Kidney (tissue), 13 donors: ENCODE measurements at regions not wholly inside any gene's neighbourhood (a gene's known extent, or its start where the extent isn't known, plus 50 kb on each side); places are given as distances from the start of the nearest gene placed in this dataset.

Experiments
- DNase-seq, 5 donors: peaks; one replicate each; pipeline ENCODE4 v3.0.0-alpha.2; 2013 to 2020
- FAIRE-seq: peaks from 2 replicates; lab custom pipeline; 2012; peaks lifted over from hg19 to GRCh38; lab: Jason Lieb, UNC
- H3K27ac ChIP-seq, 2 donors: one replicate each; pipeline ENCODE4 v1.7.0; 2013; ENCODE audit warnings: low read depth in 2 of 2, low read length in 2 of 2, inconsistent platforms in 1 of 2
- H3K27me3 ChIP-seq: one replicate; pipeline ENCODE4 v1.7.1; 2013; ENCODE audit warnings: low read length, inconsistent platforms; ENCODE audit not compliant: control insufficient read depth, insufficient read depth
- H3K36me3 ChIP-seq, 3 donors: one replicate each; pipeline versions ENCODE4 v1.7.0 to v1.7.1; 2013; ENCODE audit warnings: low read length in 3 of 3, control low read depth in 1 of 3, inconsistent platforms in 1 of 3; ENCODE audit not compliant: insufficient read depth in 3 of 3, control insufficient read depth in 2 of 3
- H3K4me1 ChIP-seq, 3 donors: one replicate each; pipeline versions ENCODE4 v1.7.0 to v1.7.1; 2013; ENCODE audit warnings: low read length in 3 of 3, inconsistent platforms in 1 of 3, low read depth in 1 of 3; ENCODE audit not compliant: control insufficient read depth in 2 of 3, insufficient read depth in 2 of 3
- H3K4me3 ChIP-seq, 3 donors: one replicate each; pipeline versions ENCODE4 v1.7.0 to v1.8.1; 2013; ENCODE audit warnings: low read length in 3 of 3, control low read depth in 1 of 3, inconsistent platforms in 1 of 3
- H3K9ac ChIP-seq, 3 donors: one replicate each; pipeline versions ENCODE4 v1.7.0 to v1.7.1; 2013; ENCODE audit warnings: low read length in 3 of 3, control low read depth in 1 of 3, inconsistent platforms in 1 of 3
- H3K9me3 ChIP-seq, 3 donors: one replicate each; pipeline versions ENCODE4 v1.7.0 to v1.7.1; 2013; ENCODE audit warnings: low read length in 3 of 3, control low read depth in 1 of 3, inconsistent platforms in 1 of 3; ENCODE audit not compliant: control insufficient read depth in 2 of 3, insufficient read depth in 1 of 3
- CTCF ChIP-seq: IDR thresholded peaks from 3 replicates; pipeline ENCODE4 v1.5.1; 2012; ENCODE audit warnings: mild to moderate bottlenecking, moderate library complexity, borderline replicate concordance; ENCODE audit not compliant: insufficient read depth; ENCODE audit errors: extremely low read depth
- intact Hi-C: fragments of 100-400 bp; cut with DNase I; formaldehyde crosslinking; loops from one replicate; pipeline ENCODE4 v1.11.1; 2022
- donor health status: control.
- donor health status: control.
- donor health status: control.
- donor health status: control.
- donor health status: control.
- donor health status: DM: yes; HTN: yes; CAD: no.
- donor health status: Normal renal cell carcinoma (clear cell type).

- H3K36me3 ChIP-seq = no peaks in the 10 kb centered on the region
- no peaks in the 10 kb centered on the region for H3K27me3 ChIP-seq
- no peaks in the 10 kb centered on the region for H3K4me1 ChIP-seq
- H3K4me3 ChIP-seq = no peak overlapping the region
- no peak for TF ChIP-seq CTCF
- intact Hi-C loops = no loop called here
- H3K27ac ChIP-seq = no peak overlapping the region
- FAIRE-seq (no peak), DNase-seq (no peak)
- no peak overlapping the region for H3K9ac ChIP-seq
- H3K9me3 ChIP-seq = no peaks in the 10 kb centered on the region
These were observed 86.9 kb downstream of the C6orf118 start for GRCh38 chr6:165222315-165223025.

GRCh38 chr6:165220045-165220444, 89.4 kb downstream of the C6orf118 start:
- DNase-seq = no peak
- H3K4me3 ChIP-seq = no peak overlapping the region
- TF ChIP-seq CTCF = no peak

GRCh38 chr6:165219629-165220028, 89.8 kb downstream of the C6orf118 start:
- no peak for DNase-seq
- no peaks in the 10 kb centered on the region for H3K27me3 ChIP-seq
- no peaks in the 10 kb centered on the region for H3K4me1 ChIP-seq
- no peak overlapping the region for H3K27ac ChIP-seq
- H3K9me3 ChIP-seq = no peaks in the 10 kb centered on the region
- TF ChIP-seq CTCF = no peak
- H3K9ac ChIP-seq = no peak overlapping the region
- H3K36me3 ChIP-seq = no peaks in the 10 kb centered on the region
- H3K4me3 ChIP-seq = no peak overlapping the region
- no peak for FAIRE-seq
- intact Hi-C loops = no loop called here

More at GRCh38 chr6:165220045-165220444, 89.4 kb downstream of the C6orf118 start:
- no peaks in the 10 kb centered on the region for H3K36me3 ChIP-seq
- H3K27ac ChIP-seq = no peak overlapping the region
- no peaks in the 10 kb centered on the region for H3K9me3 ChIP-seq
- no peaks in the 10 kb centered on the region for H3K4me1 ChIP-seq
- intact Hi-C loops = no loop called here
- no peak for FAIRE-seq
- H3K9ac ChIP-seq = no peak overlapping the region
- H3K27me3 ChIP-seq = no peaks in the 10 kb centered on the region
